ENCODE measurements at regions not wholly inside any gene's neighbourhood (a gene's known extent, or its start where the extent isn't known, plus 50 kb on each side); places are given as distances from the start of the nearest gene placed in this dataset.
"Not testable (repeated sequence)": the region's sequence is repeated elsewhere in the genome, so short reads cannot be mapped to it uniquely, and the experiment has no call there.

DNA sequence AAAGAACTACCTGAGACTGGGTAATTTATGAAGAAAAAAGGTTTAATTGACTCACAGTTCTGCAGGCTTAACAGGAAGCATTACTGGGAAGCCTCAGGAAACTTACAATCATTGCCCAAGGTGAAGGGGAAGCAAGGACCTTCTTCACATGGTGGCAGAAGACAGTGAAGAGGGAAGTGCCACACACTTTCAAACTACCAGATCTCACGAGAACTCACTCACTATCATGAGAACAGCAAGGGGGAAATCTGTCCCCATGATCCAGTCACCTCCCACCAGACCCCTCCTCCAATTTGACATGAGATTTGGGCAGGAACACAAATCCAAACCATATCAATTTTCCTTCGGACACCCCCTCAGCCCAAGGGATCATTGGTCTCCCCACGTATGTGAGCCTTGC lies 55.1 kb upstream of the CYRIA start:
- TF ChIP-seq, protein P1, sequence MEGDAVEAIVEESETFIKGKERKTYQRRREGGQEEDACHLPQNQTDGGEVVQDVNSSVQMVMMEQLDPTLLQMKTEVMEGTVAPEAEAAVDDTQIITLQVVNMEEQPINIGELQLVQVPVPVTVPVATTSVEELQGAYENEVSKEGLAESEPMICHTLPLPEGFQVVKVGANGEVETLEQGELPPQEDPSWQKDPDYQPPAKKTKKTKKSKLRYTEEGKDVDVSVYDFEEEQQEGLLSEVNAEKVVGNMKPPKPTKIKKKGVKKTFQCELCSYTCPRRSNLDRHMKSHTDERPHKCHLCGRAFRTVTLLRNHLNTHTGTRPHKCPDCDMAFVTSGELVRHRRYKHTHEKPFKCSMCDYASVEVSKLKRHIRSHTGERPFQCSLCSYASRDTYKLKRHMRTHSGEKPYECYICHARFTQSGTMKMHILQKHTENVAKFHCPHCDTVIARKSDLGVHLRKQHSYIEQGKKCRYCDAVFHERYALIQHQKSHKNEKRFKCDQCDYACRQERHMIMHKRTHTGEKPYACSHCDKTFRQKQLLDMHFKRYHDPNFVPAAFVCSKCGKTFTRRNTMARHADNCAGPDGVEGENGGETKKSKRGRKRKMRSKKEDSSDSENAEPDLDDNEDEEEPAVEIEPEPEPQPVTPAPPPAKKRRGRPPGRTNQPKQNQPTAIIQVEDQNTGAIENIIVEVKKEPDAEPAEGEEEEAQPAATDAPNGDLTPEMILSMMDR (IDR thresholded peaks at IDR 0.05), result not testable (repeated sequence)
- TF ChIP-seq POLR2A (IDR thresholded peaks at IDR 0.05), result not testable (repeated sequence)

Measured in esophagus squamous epithelium (tissue), 4 donors.